Spleen (tissue), 11 donors: ENCODE measurements at regions not wholly inside any gene's neighbourhood (a gene's known extent, or its start where the extent isn't known, plus 50 kb on each side); places are given as distances from the start of the nearest gene placed in this dataset.

Experiments used
- DNase-seq: peaks from one replicate; pipeline ENCODE4 v3.0.0-alpha.2; 2020
- H3K27ac ChIP-seq, 8 donors: fragments of 200-600 bp; sonication (generic) in 7 of 8; 1 replicate in 4 of 8; 2 replicates in 4 of 8; pipeline versions ENCODE4 v1.5.0 to v1.8.0; 2016 to 2021; ENCODE audit warnings: inconsistent platforms in 4 of 8, mild to moderate bottlenecking in 4 of 8, moderate library complexity in 1 of 8
- H3K27me3 ChIP-seq, 7 donors: fragments of 200-600 bp; sonication (generic) in 6 of 7; replicated peaks in 1 of 7; 1 replicate in 4 of 7; 2 replicates in 3 of 7; pipeline versions ENCODE4 v1.5.0 to v1.8.0; 2016 to 2021; ENCODE audit warnings: inconsistent platforms in 3 of 7, mild to moderate bottlenecking in 1 of 7
- H3K36me3 ChIP-seq, 6 donors: fragments of 200-600 bp; sonication (generic) in 5 of 6; 1 replicate in 4 of 6; 2 replicates in 2 of 6; pipeline versions ENCODE4 v1.5.0 to v1.8.0; 2016 to 2021; ENCODE audit warnings: inconsistent platforms in 2 of 6
- H3K4me1 ChIP-seq, 6 donors: fragments of 200-600 bp; sonication (generic) in 5 of 6; 1 replicate in 3 of 6; 2 replicates in 3 of 6; pipeline versions ENCODE4 v1.5.0 to v1.8.0; 2016 to 2021; ENCODE audit warnings: inconsistent platforms in 3 of 6
- H3K4me3 ChIP-seq, 8 donors: fragments of 200-600 bp; sonication (generic) in 7 of 8; 1 replicate in 4 of 8; 2 replicates in 4 of 8; pipeline versions ENCODE4 v1.5.0 to v1.8.0; 2016 to 2021; ENCODE audit warnings: inconsistent platforms in 4 of 8, mild to moderate bottlenecking in 4 of 8, moderate library complexity in 2 of 8
- H3K9me3 ChIP-seq, 8 donors: fragments of 200-600 bp; sonication (generic) in 7 of 8; 1 replicate in 4 of 8; 2 replicates in 4 of 8; pipeline versions ENCODE4 v1.5.0 to v1.8.0; 2016 to 2021; ENCODE audit warnings: inconsistent platforms in 4 of 8
- CTCF ChIP-seq, 11 experiments: fragments of 200-600 bp in 7 of 11; fragments of 450-650 bp in 4 of 11; sonication (generic) in 4 of 11; IDR thresholded peaks in 8 of 11; conservative IDR thresholded peaks in 3 of 11; 1 replicate in 7 of 11; 2 replicates in 4 of 11; pipeline versions ENCODE4 v1.4.0 to v1.8.0; 2016 to 2021; ENCODE audit warnings: antibody characterized with exemption in 11 of 11, inconsistent platforms in 4 of 11, mild to moderate bottlenecking in 1 of 11
- POLR2A ChIP-seq, 3 donors: fragments of 450-650 bp; IDR thresholded peaks; one replicate each; pipeline ENCODE4 v1.5.1; 2017; ENCODE audit warnings: antibody characterized with exemption in 3 of 3, mild to moderate bottlenecking in 1 of 3
- POLR2AphosphoS5 ChIP-seq, 3 donors: sonication (generic); formaldehyde crosslinking; IDR thresholded peaks; one replicate each; pipeline ENCODE4 v1.5.1; 2017; ENCODE audit warnings: antibody characterized with exemption in 3 of 3
- WGBS, 5 donors: extraction: QIAGEN DNeasy Blood & Tissue Kit in 3 of 5; methylation state at CpG; one replicate each; pipeline versions ENCODE4 v1.1.5 to v1.1.7; 2013 to 2018; 5-methylcytosine and 5-hydroxymethylcytosine counted together
- intact Hi-C: fragments of 100-400 bp; cut with DNase I; formaldehyde crosslinking; loops from one replicate; pipeline ENCODE4 v1.15.0; 2023; ENCODE audit warnings: low total_unique reads
- donor health status: healthy with polysubstance abuse.
- donor health status: DM: no; HTN: no; CAD: no; lungs with moderate emphysema.
- donor health status: DM: no; HTN: no; CAD: no.
- donor health status: Bipolar disorder and iron deficiency.
- donor health status: healthy.
- donor health status: DM: no; HTN: no; CAD: no.
- donor health status: DM: yes; HTN: yes; CAD: no.

DNA sequence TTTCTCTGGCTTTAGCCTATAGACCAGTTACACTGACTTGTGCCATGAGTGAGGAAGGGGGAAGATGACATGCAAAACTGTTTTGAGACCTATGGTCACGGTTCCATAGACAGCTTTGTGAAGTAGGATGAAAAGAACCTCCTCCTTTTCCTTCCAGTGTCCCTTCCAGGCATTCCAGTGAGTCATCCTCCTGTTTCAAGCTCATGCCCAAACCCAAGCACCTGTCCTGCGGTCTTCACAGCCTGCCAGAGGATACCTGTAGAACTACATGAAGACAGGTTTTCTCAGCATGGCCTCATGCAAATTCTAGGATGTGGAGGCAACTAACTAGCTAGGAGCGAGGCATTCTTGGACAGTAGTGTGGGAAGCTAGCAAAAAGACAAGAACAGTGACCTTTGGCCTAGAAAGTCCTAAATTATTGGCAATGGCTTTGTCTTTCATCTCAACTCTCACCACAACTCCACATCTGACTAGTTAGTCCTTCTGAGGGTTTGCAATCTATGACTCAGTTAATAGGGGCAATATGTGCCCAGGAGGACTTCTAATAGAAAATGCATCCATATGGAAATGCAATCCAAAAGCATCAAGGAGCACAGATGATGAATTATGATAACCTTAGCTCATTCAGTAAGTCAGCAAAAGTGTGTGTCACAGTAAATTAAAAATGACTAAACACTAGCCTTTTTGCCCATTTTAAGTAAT lies 154.7 kb downstream of the RBM43 start:
- intact Hi-C loops, result no loop called here
- Histone ChIP-seq H3K27ac (no peak overlapping the region), H3K4me3 (no peak overlapping the region), H3K9me3 (peaks cover 0 to 12% (median 0%) of the 10 kb centered on the region in 8 donors), H3K36me3 (no peaks in the 10 kb centered on the region), H3K27me3 (no peaks in the 10 kb centered on the region), H3K4me1 (no peaks in the 10 kb centered on the region)
- no peak for TF ChIP-seq POLR2A (IDR thresholded peaks at IDR 0.05)
- TF ChIP-seq CTCF (IDR thresholded peaks at IDR 0.05 in 8 of 11, conservative IDR thresholded peaks at IDR 0.05 in 3 of 11), result no peak
- TF ChIP-seq POLR2AphosphoS5 (IDR thresholded peaks at IDR 0.05), result no peak
- 64 to 84% (median 72%) methylated on average over 3 of the region's 3 CpGs for WGBS, 5 donors
- DNase-seq, result no peak

- H3K36me3 ChIP-seq, result no peaks in the 10 kb centered on the region
- whole genome bisulfite sequencing, 5 donors, result 75 to 88% (median 79%) methylated on average over 4 of the region's 4 CpGs
Measured at GRCh38 chr2:151103551-151103950, 158.1 kb downstream of the RBM43 start.

GRCh38 chr2:151102226-151102625 lies 159.4 kb downstream of the RBM43 start:
- Histone ChIP-seq H3K36me3 (no peaks in the 10 kb centered on the region), H3K27ac (no peak overlapping the region), H3K4me1 (no peaks in the 10 kb centered on the region), H3K9me3 (peaks cover 0 to 4% (median 0%) of the 10 kb centered on the region in 8 donors), H3K4me3 (no peak overlapping the region), H3K27me3 (no peaks in the 10 kb centered on the region)
- 74 to 90% (median 80%) methylated on average over 2 of the region's 2 CpGs for WGBS, 5 donors
- intact Hi-C loops, result no loop called here
- TF ChIP-seq POLR2A (IDR thresholded peaks at IDR 0.05), result no peak
- DNase-seq, result no peak

More at GRCh38 chr2:151103551-151103950, 158.1 kb downstream of the RBM43 start:
- TF ChIP-seq POLR2AphosphoS5 (IDR thresholded peaks at IDR 0.05), result no peak
- TF ChIP-seq CTCF (IDR thresholded peaks at IDR 0.05 in 8 of 11, conservative IDR thresholded peaks at IDR 0.05 in 3 of 11), result no peak
- no peak for TF ChIP-seq POLR2A (IDR thresholded peaks at IDR 0.05)
- Histone ChIP-seq H3K4me3 (no peak overlapping the region), H3K4me1 (no peaks in the 10 kb centered on the region), H3K27ac (no peak overlapping the region), H3K9me3 (peaks cover 0 to 12% (median 0%) of the 10 kb centered on the region in 8 donors), H3K27me3 (no peaks in the 10 kb centered on the region)
- intact Hi-C loops, result no loop called here
- DNase-seq, result no peak

GRCh38 chr2:151098841-151099240 lies 162.8 kb downstream of the RBM43 start:
- Histone ChIP-seq H3K4me3 (no peak overlapping the region), H3K4me1 (no peaks in the 10 kb centered on the region), H3K27me3 (no peaks in the 10 kb centered on the region), H3K27ac (no peak overlapping the region), H3K36me3 (no peaks in the 10 kb centered on the region), H3K9me3 (peaks cover 0 to 5% (median 0%) of the 10 kb centered on the region in 8 donors)
- DNase-seq, result no peak
- TF ChIP-seq POLR2AphosphoS5 (IDR thresholded peaks at IDR 0.05) (no peak), POLR2A (IDR thresholded peaks at IDR 0.05) (no peak), CTCF (IDR thresholded peaks at IDR 0.05 in 8 of 11, conservative IDR thresholded peaks at IDR 0.05 in 3 of 11) (no peak)
- intact Hi-C loops, result no loop called here
